Skeletal muscle cell (primary cell): ENCODE measurements at regions not wholly inside any gene's neighbourhood (a gene's known extent, or its start where the extent isn't known, plus 50 kb on each side); places are given as distances from the start of the nearest gene placed in this dataset.
A peak's percentile ranks its signal among the peaks of the same experiment; 100 is the strongest.
"Not testable (repeated sequence)": the region's sequence is repeated elsewhere in the genome, so short reads cannot be mapped to it uniquely, and the experiment has no call there.

Experiments
- DNase-seq: peaks from one replicate; pipeline ENCODE4 v3.0.0-alpha.2; 2010; ENCODE audit warnings: low read depth
- H3K4me3 ChIP-seq: 2 replicates; pipeline ENCODE4 v1.5.1; 2011; ENCODE audit warnings: low read depth, mild to moderate bottlenecking, control low read depth, low read length, moderate library complexity

DNA sequence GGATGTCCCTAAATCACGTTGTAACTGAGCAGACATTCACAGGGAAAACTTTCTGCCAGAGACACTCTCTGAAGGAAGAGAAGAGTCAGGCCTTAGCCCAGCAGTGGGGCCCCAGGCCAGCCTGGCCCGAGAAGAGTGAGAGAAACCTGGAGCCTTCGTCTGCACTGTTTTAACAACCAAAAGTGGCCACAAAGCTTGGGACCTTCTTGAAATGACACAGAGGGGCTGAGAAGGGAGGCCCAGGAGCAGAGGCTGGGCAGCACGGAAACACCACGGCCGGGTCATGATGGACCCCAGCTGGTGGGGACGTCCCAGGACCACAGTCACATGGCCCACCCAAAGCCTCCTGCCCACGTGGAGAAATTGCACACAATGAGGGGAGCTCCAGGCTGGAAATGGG, 126.8 kb upstream of the THBS2 start:
- H3K4me3 ChIP-seq = no peak overlapping the region
- DNase-seq = no peak

DNA sequence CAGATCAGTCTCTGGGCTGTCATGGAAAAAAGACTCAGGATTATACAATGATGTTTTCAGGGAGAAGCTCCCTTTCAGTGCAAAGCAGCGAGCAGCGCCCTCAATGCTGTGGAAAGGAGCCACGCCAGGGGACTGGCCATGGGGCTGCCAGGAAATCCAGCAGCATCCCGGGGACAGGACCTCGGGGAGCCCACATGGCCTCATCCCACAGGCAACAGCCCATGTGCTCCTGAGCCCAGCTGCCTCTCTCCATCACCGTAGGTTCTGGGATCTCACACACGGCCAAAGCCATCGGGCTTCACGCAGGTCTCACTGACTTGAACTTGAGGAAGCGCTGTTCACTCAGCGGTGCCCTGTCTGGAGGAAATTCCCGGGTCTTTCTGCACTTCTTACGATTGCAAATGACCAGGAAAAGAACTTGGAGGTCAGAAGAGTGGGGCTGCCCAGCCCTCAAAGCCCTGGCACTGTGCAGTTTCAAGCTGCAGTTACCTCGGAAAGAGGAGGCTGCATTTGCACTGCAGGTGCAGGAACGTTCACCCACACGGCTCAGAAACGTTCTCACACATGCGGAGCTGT, 125.9 kb upstream of the THBS2 start:
- DNase-seq = no peak
- no peak overlapping the region for H3K4me3 ChIP-seq

DNA sequence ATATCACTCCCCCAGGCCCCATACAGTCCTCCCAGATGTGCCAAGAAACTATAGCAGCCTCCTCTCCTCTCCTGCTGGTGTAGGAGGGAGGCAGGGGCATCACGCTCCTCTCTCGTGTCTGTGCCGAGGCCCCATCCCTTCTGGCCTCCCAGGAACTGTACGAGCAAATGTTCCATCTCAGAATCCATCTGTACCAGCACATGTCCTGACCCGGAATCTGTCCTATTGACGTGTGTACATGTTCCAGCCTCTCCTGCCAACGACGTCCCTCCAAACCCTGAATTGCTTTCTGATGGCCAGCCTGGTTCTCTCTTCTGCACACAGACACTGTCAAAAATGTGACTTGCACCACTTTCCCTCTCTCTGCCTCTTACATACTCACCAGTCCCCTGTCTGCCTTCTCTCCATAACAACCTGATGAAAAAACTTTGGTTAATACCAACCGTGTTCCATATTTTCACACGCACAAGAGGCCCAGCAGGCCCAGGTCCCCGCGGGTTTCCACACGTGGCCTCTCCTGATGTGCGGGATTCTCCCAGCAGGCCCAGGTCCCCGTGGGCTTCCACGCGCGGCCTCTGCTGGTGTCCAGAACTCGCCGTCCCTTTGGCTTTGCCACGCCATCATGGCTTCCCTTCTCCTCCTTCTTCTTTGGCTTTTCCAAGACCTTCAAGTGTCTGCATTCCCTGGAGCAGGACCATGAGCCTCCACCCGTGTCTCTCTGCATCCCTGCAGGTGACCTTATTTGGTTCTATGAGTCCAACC, 125.2 kb upstream of the THBS2 start:
- no peak for DNase-seq
- no peak overlapping the region for H3K4me3 ChIP-seq

DNA sequence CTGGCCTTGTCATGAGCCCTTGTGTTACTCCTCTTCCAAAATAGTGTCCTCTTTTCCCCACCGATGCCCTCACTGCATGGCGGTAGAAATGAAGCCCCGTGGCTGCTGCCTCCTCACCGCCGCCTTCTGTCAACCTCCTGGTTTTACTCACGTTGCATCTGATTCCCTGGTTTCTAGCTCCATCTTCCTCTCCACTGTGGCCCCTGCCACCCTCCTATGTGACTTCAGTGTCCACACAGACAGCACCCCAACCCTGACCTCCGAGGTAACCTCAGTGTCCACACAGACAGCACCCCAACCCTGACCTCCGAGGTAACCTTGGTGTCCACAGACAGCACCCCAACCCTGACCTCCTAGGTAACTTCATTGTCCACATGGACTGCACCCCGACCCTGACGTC, 122.8 kb upstream of the THBS2 start:
- H3K4me3 ChIP-seq = no peak overlapping the region
- no peak for DNase-seq

DNA sequence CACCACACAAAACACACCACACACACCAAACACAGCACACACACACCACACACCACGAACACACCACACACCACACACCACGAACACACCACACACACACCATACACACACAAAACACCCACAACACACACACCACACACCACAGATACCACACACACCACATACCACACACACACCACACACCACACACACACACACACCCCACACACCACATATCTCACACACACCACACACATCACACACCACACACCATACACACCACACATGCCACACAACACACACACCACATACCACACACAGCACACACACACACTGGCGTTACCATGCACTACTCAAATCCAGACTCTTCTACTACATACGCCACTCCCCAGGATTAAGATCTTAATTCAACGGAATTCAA, 118.9 kb upstream of the THBS2 start:
- H3K4me3 ChIP-seq = no peak overlapping the region
- no peak for DNase-seq

DNA sequence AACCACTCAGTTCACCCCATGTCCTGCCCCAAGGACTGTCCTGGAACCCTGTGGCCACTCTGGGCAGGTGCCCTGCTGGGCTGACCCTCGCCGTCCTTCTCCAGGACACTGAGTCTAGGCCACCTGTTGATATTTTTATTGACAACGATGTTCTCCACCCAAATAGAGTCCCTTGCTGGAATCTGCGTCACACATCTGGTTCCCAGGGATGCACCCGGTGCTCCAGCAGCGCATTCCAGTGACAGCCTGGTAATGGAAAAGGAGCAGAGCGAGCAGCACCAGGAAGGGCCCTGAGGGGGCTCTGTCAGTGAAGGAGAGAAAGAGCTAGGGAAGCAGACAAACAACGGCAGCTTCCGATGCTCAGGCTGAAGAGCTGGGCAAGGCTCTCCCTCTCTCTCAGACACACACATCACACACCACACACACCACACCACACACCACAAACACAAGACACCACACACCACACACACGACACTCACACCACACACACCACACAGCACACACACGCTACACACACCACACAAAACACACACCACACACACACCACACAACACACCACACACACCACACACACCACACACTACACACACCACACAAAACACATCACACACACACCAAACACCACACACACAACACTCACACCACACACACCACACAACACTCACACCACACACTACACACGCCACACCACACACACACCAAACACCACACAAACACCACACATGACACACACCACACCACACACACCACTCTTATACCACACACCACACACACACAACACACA, 117.9 kb upstream of the THBS2 start:
- no peak for DNase-seq
- no peak overlapping the region for H3K4me3 ChIP-seq

DNA sequence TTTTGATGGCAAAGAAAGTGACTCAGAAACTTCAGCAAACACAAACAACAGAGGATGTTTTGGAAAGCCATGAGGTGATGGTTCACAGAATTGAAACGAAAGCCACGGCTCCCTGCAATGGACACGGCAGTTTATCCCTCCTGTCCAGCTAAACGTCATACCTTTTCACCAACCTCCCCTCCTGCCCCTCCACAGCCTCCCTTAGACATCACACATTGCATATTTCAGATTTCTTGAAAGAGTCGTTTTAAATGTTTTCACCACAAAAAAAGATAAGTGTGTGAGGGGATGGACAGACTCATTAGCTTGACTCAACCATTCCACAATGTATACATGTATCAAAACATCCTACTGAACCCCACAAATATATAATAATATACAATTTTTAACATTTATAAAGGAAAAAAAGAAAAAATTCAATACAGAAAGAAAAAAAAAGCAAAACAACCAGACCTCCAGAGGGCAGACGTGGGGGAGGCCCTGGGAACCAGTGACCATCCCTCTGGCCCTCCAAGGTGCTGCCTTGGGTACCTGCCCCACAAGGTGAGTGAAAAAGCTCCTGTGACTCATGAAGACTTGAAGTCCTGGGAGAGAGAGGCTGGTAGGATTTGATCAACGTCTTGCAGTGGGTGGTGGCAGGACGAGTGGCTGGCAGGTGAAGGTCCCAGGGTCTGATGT, 117.2 kb upstream of the THBS2 start:
- H3K4me3 ChIP-seq = no peak overlapping the region
- no peak for DNase-seq

DNA sequence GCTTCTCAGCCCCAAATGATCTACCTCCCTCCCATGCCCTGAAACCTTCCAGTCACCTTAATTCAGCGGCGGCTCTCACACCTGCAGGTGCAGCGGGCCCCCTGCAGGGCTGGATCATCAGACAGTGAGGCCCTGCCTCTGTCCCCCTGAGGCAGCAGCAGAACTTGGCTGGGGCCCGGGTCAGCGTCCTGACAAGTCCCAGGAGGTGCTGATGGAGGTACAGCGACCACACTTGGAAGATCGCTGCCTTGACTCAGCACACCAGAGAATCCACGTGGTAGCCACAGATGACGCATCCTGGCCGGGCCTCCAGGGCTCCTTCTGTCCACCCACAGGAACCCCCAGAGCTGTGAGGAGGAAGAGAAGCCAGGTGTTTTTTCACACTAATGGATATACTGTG, 116.4 kb upstream of the THBS2 start:
- DNase-seq = peak; percentile 23
- no peak overlapping the region for H3K4me3 ChIP-seq

DNA sequence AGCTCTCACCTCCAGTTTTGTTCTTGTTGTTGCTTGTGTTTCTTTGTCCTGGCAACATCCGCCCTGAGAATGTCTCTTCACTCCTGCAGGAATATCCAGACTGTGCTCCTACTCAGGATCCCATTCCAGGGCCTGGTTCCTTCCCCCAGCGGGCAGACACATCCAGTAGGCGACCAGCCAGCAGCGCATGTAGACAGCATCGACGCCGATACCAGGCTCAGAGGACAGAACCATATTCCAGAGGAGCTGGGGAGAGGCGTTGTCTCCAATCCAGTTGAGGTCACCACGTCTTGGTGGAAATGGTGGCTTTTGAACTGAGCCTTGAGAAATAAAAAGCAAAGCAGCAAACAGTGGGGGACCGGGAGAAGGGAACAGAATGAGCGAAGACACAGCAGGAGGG, 114.6 kb upstream of the THBS2 start:
- H3K4me3 ChIP-seq = no peak overlapping the region
- DNase-seq = no peak

DNA sequence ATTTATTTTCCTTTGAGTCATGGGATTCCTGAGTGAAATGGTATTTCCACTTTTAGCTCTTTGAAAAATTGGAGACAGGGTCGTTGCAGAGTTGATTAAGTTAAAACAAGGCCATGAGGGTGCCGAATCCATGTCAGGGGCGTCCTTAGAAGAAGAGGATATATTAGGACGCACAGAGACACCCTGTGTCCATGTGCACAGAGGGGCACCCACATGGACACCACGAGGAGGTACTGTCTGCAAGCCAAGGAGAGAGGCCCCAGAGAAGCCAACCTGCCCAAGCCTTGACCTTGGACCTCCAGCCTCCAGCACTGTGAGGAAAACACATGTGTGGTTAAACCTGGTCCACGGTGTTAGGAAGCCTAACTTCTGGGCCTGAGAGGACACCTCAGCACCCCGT, 113.9 kb upstream of the THBS2 start:
- no peak for DNase-seq

DNA sequence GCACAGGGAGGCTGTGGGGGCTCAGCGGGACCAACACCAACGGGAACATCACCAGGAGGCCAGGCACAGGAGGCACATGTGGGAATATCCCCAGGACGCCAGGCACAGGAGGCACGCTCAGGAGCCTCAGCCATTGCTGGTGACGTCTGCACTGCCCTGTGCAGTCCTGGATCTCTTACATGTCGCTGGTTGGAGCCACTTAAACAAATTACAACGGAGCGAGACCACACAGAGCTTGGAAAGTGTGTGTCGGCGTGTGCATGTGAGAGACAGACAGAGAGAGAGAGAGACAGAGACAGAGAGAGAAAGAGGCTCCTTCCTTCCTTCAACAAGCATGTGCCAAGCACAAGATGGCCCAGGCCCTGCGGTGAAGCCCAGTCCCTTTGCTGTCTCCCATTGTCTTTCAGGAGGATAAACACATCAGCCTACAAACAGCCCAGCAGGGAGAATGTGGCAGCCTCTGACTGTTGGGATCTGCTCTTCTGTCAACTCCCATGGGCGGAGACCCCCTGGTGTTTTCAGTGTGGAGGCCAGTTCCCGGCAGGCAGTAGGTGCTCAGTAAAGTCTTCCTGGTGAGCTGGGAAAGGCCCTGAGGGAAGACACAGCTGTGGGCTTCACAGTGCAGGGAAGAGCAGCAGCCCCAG, 112.7 kb upstream of the THBS2 start:
- no peak overlapping the region for H3K4me3 ChIP-seq
- no peak for DNase-seq

More for the DNA sequence above, 113.9 kb upstream of the THBS2 start:
- H3K4me3 ChIP-seq = no peak overlapping the region

DNA sequence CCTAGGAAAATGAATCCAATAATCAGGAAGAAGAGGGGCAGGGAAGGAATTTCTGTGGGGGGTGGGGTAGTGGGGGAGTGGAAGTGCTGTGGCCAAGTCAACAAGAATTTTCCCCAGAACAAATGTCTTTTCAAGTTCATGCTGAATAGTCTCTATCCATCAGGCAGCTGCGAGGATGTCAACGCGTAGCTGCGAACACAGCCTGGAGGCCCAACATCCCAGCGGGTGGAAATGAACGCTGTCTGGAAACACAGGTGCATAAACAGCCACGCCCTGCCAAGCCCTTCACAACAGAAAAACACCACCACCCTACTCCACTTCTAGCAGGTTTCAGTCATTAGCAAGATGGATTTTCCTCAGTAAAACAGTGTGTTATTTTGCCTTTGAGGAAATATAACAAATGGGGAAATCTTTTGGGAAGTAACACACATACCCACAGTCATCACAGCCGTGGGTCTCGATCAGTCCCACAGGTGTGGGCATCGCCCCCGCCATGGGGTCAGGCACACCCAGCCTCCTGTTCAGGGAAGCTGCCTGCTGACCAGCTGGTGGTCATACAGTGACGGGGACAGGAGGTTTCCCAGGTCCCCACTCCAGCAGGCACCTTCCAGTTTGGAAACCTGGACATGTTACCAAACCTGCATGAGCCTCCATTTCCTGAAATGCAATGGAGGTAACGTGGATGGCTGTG, 112.1 kb upstream of the THBS2 start:
- no peak overlapping the region for H3K4me3 ChIP-seq
- DNase-seq = no peak

DNA sequence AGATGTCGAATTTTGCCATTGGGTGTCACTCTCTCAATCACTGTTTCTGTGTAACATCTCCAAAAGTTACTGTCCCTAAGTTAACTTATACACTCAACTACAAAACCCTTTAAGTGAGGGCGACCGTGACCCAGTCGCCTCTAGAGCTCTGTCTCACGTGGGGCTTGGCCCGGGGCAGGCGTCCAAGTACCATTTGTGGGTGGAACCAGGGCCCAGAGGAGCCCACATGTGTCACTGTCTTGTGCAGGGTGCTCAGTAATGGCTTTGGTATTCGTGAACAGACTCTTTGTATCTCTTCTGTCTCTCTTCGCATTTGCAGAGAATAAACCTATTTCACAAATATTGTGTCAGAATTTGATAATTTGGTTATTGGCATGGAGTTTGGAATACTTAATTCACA, 109.9 kb upstream of the THBS2 start:
- DNase-seq = no peak
- no peak overlapping the region for H3K4me3 ChIP-seq

DNA sequence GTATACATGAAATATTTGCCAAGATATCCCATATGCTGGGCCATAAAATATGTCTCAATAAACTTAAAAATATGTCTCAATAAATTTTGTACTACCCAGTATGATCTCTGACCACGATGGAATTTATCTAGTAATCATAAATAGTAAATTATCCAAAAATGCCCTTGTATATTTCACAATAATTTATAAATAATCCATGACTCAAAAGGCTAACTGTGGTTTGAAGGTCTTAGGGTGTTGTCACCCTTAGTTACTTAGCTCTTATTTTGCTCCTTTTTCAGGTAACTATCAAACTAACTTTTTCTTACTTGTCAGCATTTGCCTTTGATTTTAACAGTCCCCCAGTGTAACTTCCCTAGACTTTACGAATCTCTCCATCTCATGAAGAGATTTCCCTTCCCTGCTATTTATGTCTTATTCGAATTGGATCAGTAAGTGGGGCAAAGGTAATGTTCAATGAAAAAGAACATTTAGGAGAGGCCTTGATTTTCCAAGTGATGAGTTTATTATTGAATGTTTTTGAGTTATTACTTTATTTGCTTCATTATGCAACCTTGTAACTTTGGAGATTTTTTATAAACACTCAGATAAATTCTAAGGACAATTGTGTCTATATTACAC, 109.0 kb upstream of the THBS2 start:
- no peak overlapping the region for H3K4me3 ChIP-seq

DNA sequence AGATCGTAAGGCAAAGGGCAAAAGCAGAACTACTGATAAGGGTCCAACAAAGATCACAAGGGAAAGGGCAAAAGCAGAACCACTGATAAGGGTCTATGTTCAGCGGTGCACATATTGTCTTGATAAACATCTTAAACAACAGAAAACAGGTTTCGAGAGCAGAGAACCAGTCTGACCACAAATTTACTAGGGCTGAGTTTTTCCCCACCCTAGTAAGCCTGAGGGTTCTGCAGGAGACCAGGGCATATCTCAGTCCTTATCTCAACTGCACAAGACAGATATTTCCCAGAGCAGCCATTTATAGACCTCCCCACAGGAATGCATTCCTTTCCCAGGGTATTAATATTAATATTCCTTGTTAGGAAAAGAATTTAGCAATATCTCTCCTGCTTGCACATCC, 101.4 kb upstream of the THBS2 start:
- not testable (repeated sequence) for H3K4me3 ChIP-seq, DNase-seq

More for the DNA sequence above, 109.0 kb upstream of the THBS2 start:
- no peak for DNase-seq

DNA sequence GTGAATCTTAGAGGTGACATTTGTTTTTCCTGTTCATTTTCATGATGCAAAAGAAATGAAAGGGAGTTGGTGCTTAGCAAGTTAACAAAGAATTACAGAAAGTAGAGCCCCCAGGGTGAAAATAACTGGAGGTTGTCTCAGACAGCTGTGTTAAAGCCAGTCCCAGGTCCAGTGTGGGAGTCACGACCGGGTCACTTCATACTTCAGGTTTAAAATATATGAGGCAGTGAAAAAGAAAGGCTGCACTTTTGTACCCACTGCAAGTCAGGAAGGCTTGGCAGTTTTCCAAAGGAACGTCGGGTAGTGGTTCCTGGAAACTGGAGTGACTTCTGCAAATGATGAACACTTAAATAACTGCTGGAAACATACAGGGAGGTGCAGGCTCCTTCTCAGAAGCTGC, 91.5 kb upstream of the THBS2 start:
- H3K4me3 ChIP-seq = no peak overlapping the region
- DNase-seq = no peak

DNA sequence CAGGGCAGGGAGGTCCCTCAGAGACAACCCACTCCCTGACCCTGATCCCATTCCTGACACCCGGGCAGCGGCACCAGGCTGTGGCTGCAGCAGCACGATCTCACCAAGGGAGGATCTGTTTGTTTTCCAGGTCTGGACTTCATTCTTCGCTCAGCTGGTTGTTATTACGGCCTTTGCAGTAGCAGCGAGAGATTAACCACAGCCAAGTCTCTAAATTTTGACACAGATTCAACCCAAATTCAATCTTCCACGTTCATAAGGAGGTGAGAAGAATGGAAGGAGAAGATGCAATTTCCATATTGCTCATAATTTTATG, 91.1 kb upstream of the THBS2 start:
- H3K4me3 ChIP-seq = no peak overlapping the region
- no peak for DNase-seq

DNA sequence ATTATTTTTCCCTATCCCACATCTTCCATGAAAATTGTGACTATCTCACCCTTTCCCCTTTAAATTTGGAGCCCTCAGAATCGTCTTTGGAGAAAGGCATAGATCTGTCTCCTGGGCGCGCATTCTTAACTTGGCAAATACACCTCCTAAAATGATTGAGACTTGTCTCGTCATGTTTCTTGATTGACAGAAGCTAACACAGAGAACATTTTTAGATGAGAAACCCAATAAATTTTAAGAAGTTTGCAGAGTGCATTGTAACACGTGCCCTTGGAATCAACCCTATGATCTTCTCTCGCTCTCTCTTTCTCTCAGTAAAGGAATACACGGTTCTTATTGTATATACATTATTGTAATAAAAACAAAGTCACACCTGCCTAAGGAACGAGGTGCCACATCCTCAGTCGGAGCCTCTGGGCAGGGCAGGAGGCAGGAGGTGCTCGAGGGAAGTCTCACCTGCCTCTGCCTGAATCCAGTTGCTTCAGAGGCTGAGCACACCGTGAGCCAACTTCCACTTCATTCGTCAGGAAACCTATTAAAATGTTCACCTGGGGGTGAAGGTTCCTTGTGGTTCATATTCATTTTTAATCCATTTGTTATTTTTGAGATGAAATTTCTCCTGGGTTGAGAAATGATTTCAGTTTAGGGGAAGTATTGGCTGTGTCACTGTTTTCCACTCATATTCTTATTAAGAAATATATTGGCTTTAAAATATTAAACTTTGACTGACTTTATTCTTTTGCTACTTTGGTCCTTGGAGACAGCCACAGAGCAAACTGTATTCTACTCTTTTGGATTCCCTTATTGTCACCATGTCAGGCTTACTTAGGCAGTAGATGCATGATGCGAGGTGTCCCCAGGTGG, 90.5 kb upstream of the THBS2 start:
- H3K4me3 ChIP-seq = no peak overlapping the region
- no peak for DNase-seq
